Fibroblast of lung (primary cell): ENCODE measurements at regions not wholly inside any gene's neighbourhood (a gene's known extent, or its start where the extent isn't known, plus 50 kb on each side); places are given as distances from the start of the nearest gene placed in this dataset.

Source experiments
- CTCF ChIP-seq, 2 donors: IDR thresholded peaks in 1 of 2; conservative IDR thresholded peaks in 1 of 2; 1 replicate in 1 of 2; 2 replicates in 1 of 2; pipeline ENCODE4 v1.5.1; 2011 to 2012; ENCODE audit warnings: low read length in 2 of 2, control low read depth in 1 of 2, inconsistent platforms in 1 of 2, low read depth in 1 of 2, mild to moderate bottlenecking in 1 of 2
- EZH2 ChIP-seq: IDR thresholded peaks from 2 replicates; pipeline ENCODE4 v1.5.1; 2012; ENCODE audit warnings: low read length, control low read depth, mild to moderate bottlenecking; ENCODE audit errors: missing control alignments

GRCh38 chr1:2879591-2879990, 78.1 kb upstream of the TTC34 start:
- TF ChIP-seq CTCF (conservative IDR thresholded peaks at IDR 0.05 in 1 of 2, IDR thresholded peaks at IDR 0.05 in 1 of 2; ENCODE audit: low read depth in 1 of 2, low read length in 2 of 2) = no peak
- no peak for TF ChIP-seq EZH2
